ENCODE measurements at regions not wholly inside any gene's neighbourhood (a gene's known extent, or its start where the extent isn't known, plus 50 kb on each side); places are given as distances from the start of the nearest gene placed in this dataset.
"Not testable (repeated sequence)": the region's sequence is repeated elsewhere in the genome, so short reads cannot be mapped to it uniquely, and the experiment has no call there.

GRCh38 chr5:40233268-40233667 lies 446.4 kb upstream of the PTGER4 start:
- DNase-seq (ENCODE audit: extremely low read depth, low read depth, low spot score), result no peak

GRCh38 chr5:40227931-40228330 lies 451.8 kb upstream of the PTGER4 start:
- no peak for DNase-seq (ENCODE audit: extremely low read depth, low read depth, low spot score)

GRCh38 chr5:40227366-40227765 lies 452.3 kb upstream of the PTGER4 start:
- DNase-seq (ENCODE audit: extremely low read depth, low read depth, low spot score), result no peak

GRCh38 chr5:40226906-40227305 lies 452.8 kb upstream of the PTGER4 start:
- no peak for DNase-seq (ENCODE audit: extremely low read depth, low read depth, low spot score)

GRCh38 chr5:40225147-40225546 lies 454.6 kb upstream of the PTGER4 start:
- not testable (repeated sequence) for DNase-seq (ENCODE audit: extremely low read depth, low read depth, low spot score)

- DNase-seq (ENCODE audit: extremely low read depth, low read depth, low spot score), result no peak
Observed at GRCh38 chr5:40224421-40224820, 455.3 kb upstream of the PTGER4 start.

- peak; percentile 37 for DNase-seq (ENCODE audit: extremely low read depth, low read depth, low spot score)
Observed at GRCh38 chr5:40223884-40224402, 455.8 kb upstream of the PTGER4 start.

- no peak for DNase-seq (ENCODE audit: extremely low read depth, low read depth, low spot score)
Observed at GRCh38 chr5:40221796-40222195, 457.9 kb upstream of the PTGER4 start.

GRCh38 chr5:40221255-40221654 lies 458.5 kb upstream of the PTGER4 start:
- DNase-seq (ENCODE audit: extremely low read depth, low read depth, low spot score), result no peak

GRCh38 chr5:40220260-40220659 lies 459.5 kb upstream of the PTGER4 start:
- no peak for DNase-seq (ENCODE audit: extremely low read depth, low read depth, low spot score)

GRCh38 chr5:40217553-40217952 lies 462.2 kb upstream of the PTGER4 start:
- no peak for DNase-seq (ENCODE audit: extremely low read depth, low read depth, low spot score)

- no peak for DNase-seq (ENCODE audit: extremely low read depth, low read depth, low spot score)
Observed at GRCh38 chr5:40210694-40211093, 469.0 kb upstream of the PTGER4 start.

- no peak for DNase-seq (ENCODE audit: extremely low read depth, low read depth, low spot score)
Observed at GRCh38 chr5:40206030-40206429, 473.7 kb upstream of the PTGER4 start.

GRCh38 chr5:40204144-40204543 lies 475.6 kb upstream of the PTGER4 start:
- DNase-seq (ENCODE audit: extremely low read depth, low read depth, low spot score), result no peak

- no peak for DNase-seq (ENCODE audit: extremely low read depth, low read depth, low spot score)
Observed at GRCh38 chr5:40202814-40203440, 476.8 kb upstream of the PTGER4 start.

- no peak for DNase-seq (ENCODE audit: extremely low read depth, low read depth, low spot score)
Observed at GRCh38 chr5:40198736-40199135, 481.0 kb upstream of the PTGER4 start.

- DNase-seq (ENCODE audit: extremely low read depth, low read depth, low spot score), result not testable (repeated sequence)
Observed at GRCh38 chr5:40195574-40195973, 484.1 kb upstream of the PTGER4 start.

- DNase-seq (ENCODE audit: extremely low read depth, low read depth, low spot score), result no peak
Observed at GRCh38 chr5:40191150-40191549, 488.6 kb upstream of the PTGER4 start.

GRCh38 chr5:40172721-40173120 lies 507.0 kb upstream of the PTGER4 start:
- no peak for DNase-seq (ENCODE audit: extremely low read depth, low read depth, low spot score)

- DNase-seq (ENCODE audit: extremely low read depth, low read depth, low spot score), result no peak
Observed at GRCh38 chr5:40171971-40172370, 507.7 kb upstream of the PTGER4 start.

- DNase-seq (ENCODE audit: extremely low read depth, low read depth, low spot score), result no peak
Observed at GRCh38 chr5:40167283-40167682, 512.4 kb upstream of the PTGER4 start.

- DNase-seq (ENCODE audit: extremely low read depth, low read depth, low spot score), result no peak
Observed at GRCh38 chr5:40166802-40167201, 512.9 kb upstream of the PTGER4 start.

Data from glomerular endothelial cell (primary cell).